Mucosa of descending colon (tissue), 3 donors: ENCODE measurements at regions not wholly inside any gene's neighbourhood (a gene's known extent, or its start where the extent isn't known, plus 50 kb on each side); places are given as distances from the start of the nearest gene placed in this dataset.

Experiments used
- ATAC-seq: fragments of 200-7000 bp; cut with Tn5 transposase; one replicate; pipeline ENCODE4 v1.9.1; 2020; ENCODE audit warnings: mild to moderate bottlenecking, moderate library complexity
- DNase-seq, 3 donors: peaks; one replicate each; pipeline ENCODE4 v3.0.0-alpha.2; 2020
- H3K36me3 ChIP-seq: fragments of 200-600 bp; one replicate; pipeline ENCODE4 v1.8.0; 2021; ENCODE audit warnings: low read depth, mild to moderate bottlenecking
- H3K4me1 ChIP-seq: fragments of 200-600 bp; one replicate; pipeline ENCODE4 v1.8.0; 2021; ENCODE audit warnings: low read depth, mild to moderate bottlenecking
- H3K4me3 ChIP-seq: fragments of 200-600 bp; one replicate; pipeline ENCODE4 v1.8.0; 2021; ENCODE audit warnings: mild to moderate bottlenecking
- H3K9me3 ChIP-seq: fragments of 200-600 bp; one replicate; pipeline ENCODE4 v1.8.0; 2021; ENCODE audit warnings: mild to moderate bottlenecking
- intact Hi-C, 2 donors: fragments of 100-400 bp; cut with DNase I in 1 of 2; cut with micrococcal nuclease in 1 of 2; formaldehyde crosslinking; loops; one replicate each; pipeline versions ENCODE4 v1.11.0 to v1.11.1; 2022; cut with DNase I, micrococcal nuclease
- TF ChIP-seq, protein P1 (sequence below): fragments of 200-600 bp; IDR thresholded peaks from one replicate; pipeline ENCODE4 v1.8.0; 2022; ENCODE audit warnings: antibody characterized with exemption, mild to moderate bottlenecking
- donor health status: DM: no; HTN: no; CAD: no; lungs with moderate emphysema.
- donor health status: DM: no; HTN: no; CAD: no.
- donor health status: DM: no; HTN: yes; CAD: no.

- no peak for DNase-seq
- H3K4me1 ChIP-seq: no peaks in the 10 kb centered on the region
- intact Hi-C loops: no loop called here
- no peaks in the 10 kb centered on the region for H3K36me3 ChIP-seq
- no peak overlapping the region for H3K4me3 ChIP-seq
- no peak for ATAC-seq
- TF ChIP-seq, protein P1, sequence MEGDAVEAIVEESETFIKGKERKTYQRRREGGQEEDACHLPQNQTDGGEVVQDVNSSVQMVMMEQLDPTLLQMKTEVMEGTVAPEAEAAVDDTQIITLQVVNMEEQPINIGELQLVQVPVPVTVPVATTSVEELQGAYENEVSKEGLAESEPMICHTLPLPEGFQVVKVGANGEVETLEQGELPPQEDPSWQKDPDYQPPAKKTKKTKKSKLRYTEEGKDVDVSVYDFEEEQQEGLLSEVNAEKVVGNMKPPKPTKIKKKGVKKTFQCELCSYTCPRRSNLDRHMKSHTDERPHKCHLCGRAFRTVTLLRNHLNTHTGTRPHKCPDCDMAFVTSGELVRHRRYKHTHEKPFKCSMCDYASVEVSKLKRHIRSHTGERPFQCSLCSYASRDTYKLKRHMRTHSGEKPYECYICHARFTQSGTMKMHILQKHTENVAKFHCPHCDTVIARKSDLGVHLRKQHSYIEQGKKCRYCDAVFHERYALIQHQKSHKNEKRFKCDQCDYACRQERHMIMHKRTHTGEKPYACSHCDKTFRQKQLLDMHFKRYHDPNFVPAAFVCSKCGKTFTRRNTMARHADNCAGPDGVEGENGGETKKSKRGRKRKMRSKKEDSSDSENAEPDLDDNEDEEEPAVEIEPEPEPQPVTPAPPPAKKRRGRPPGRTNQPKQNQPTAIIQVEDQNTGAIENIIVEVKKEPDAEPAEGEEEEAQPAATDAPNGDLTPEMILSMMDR: no peak
- H3K9me3 ChIP-seq: no peaks in the 10 kb centered on the region
These were observed 131.4 kb upstream of the MDFIC start for GRCh38 chr7:114790521-114790920.

- TF ChIP-seq, protein P1: no peak
- no peaks in the 10 kb centered on the region for H3K4me1 ChIP-seq
- intact Hi-C loops: no loop called here
- ATAC-seq (no peak), DNase-seq (no peak)
- H3K36me3 ChIP-seq: no peaks in the 10 kb centered on the region
- H3K9me3 ChIP-seq: no peaks in the 10 kb centered on the region
- no peak overlapping the region for H3K4me3 ChIP-seq
These were observed 130.1 kb upstream of the MDFIC start for GRCh38 chr7:114791771-114792170.

- intact Hi-C loops: no loop called here
- no peak for ATAC-seq
- no peaks in the 10 kb centered on the region for H3K4me1 ChIP-seq
- no peaks in the 10 kb centered on the region for H3K36me3 ChIP-seq
- TF ChIP-seq, protein P1: no peak
- H3K9me3 ChIP-seq: no peaks in the 10 kb centered on the region
- H3K4me3 ChIP-seq: no peak overlapping the region
- no peak for DNase-seq
These were observed 128.6 kb upstream of the MDFIC start for GRCh38 chr7:114793155-114793845.

DNA sequence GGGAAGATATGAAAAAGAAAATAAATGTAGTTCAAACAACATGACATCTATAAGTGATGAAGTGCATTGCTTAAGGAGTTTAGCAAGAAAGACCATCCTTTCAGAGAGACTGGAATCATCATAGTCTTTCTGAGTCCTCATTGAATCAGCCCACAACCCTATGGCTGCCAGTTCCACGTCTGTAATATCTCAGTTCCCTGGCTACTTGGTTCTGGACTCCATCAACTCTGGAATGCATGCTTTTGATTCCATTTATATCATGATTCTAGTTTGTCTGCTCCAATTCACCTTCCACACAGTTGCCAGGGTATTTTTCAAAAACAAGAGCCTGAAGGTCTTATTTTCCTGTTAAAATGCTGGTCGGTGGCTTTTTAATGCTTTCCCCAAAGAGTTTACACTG, 126.4 kb upstream of the MDFIC start:
- Histone ChIP-seq H3K9me3 (no peaks in the 10 kb centered on the region), H3K4me1 (no peaks in the 10 kb centered on the region), H3K4me3 (no peak overlapping the region), H3K36me3 (no peaks in the 10 kb centered on the region)
- TF ChIP-seq, protein P1: no peak
- DNase-seq: no peak
- intact Hi-C loops: no loop called here
- ATAC-seq: no peak

GRCh38 chr7:114799628-114800028, 122.3 kb upstream of the MDFIC start:
- H3K4me3 ChIP-seq: no peak overlapping the region
- no peak for ATAC-seq
- no peaks in the 10 kb centered on the region for H3K9me3 ChIP-seq
- intact Hi-C loops: no loop called here
- TF ChIP-seq, protein P1: no peak
- no peak for DNase-seq
- H3K36me3 ChIP-seq: no peaks in the 10 kb centered on the region
- no peaks in the 10 kb centered on the region for H3K4me1 ChIP-seq

GRCh38 chr7:114802632-114803031, 119.3 kb upstream of the MDFIC start:
- TF ChIP-seq, protein P1: no peak
- no peaks in the 10 kb centered on the region for H3K36me3 ChIP-seq
- intact Hi-C loops: no loop called here
- no peaks in the 10 kb centered on the region for H3K4me1 ChIP-seq
- ATAC-seq: no peak
- no peaks in the 10 kb centered on the region for H3K9me3 ChIP-seq
- no peak overlapping the region for H3K4me3 ChIP-seq
- no peak for DNase-seq
